Rectal smooth muscle tissue (tissue), 1 donor: ENCODE measurements at regions not wholly inside any gene's neighbourhood (a gene's known extent, or its start where the extent isn't known, plus 50 kb on each side); places are given as distances from the start of the nearest gene placed in this dataset.

Experiments used
- H3K27ac ChIP-seq: one replicate; pipeline ENCODE4 v1.7.0; 2013; ENCODE audit warnings: low read depth, low read length, inconsistent platforms
- H3K27me3 ChIP-seq: one replicate; pipeline ENCODE4 v1.7.0; 2013; ENCODE audit warnings: low read length; ENCODE audit not compliant: control insufficient read depth, insufficient read depth
- H3K36me3 ChIP-seq: one replicate; pipeline ENCODE4 v1.7.0; 2013; ENCODE audit warnings: low read length; ENCODE audit not compliant: control insufficient read depth, insufficient read depth
- H3K4me1 ChIP-seq: one replicate; pipeline ENCODE4 v1.7.0; 2013; ENCODE audit warnings: low read length; ENCODE audit not compliant: control insufficient read depth, insufficient read depth
- H3K4me3 ChIP-seq: one replicate; pipeline ENCODE4 v1.7.0; 2013; ENCODE audit warnings: low read length
- H3K9ac ChIP-seq: one replicate; pipeline ENCODE4 v1.7.0; 2013; ENCODE audit warnings: low read length

DNA sequence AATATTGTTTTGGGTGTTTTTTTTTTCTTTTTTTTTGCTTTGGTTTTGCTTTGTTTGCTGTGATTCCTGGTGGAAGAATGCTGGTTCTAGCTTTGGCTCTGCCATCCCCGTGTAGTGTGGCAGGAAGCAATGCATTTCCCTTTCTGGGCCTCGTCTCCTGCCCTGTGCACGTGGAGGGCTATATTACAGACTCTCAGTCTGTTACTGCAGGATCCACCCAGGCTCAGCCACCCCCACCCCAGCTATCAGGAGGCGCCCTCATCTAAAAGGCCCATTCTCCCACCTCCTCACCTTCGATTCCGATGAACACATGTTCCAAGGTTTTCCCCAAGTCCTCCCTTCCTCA lies 152.3 kb downstream of the TFCP2L1 start:
- Histone ChIP-seq H3K36me3 (no peaks in the 10 kb centered on the region), H3K4me1 (no peaks in the 10 kb centered on the region), H3K27me3 (no peaks in the 10 kb centered on the region), H3K9ac (no peak overlapping the region), H3K27ac (no peak overlapping the region), H3K4me3 (no peak overlapping the region)

DNA sequence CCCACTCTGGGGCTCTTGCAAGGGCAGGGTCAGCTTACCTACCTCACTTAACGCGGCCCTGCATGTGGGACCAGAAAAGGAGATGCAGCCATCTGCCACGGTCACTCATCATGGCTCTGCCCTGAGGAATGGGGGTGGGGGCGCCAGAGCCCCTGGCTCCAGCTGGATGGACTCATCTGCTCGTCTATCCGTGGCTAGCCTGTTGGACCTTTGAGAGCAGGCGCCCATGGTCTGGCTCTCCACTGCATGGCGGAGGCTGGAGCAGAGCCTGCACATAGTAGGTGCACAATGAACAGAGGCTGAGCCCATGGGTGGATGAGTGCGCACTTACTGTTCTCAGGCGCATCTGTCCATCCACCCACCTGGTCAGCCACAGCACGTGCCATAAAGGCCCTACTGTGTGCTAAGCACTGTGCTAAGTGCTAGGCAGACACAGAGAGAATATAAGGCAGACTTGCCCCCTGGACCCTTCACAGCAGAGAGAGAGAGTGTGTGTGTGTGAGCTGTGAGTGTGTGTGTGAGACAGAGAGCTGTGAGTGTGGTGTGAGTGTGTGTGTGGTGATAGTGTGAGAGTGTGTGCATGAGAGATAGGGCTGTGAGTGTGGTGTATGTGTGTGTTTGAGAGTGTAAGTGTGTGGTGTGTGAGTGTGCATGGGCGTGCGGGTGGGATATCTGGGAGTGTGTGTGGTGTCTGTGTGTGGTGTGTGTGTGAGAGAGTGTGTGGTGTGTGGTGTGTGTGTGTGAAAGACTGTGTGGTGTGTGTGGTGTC lies 151.3 kb downstream of the TFCP2L1 start:
- H3K36me3 ChIP-seq = no peaks in the 10 kb centered on the region
- H3K27me3 ChIP-seq = no peaks in the 10 kb centered on the region
- H3K4me1 ChIP-seq = no peaks in the 10 kb centered on the region
- H3K9ac ChIP-seq = no peak overlapping the region
- H3K27ac ChIP-seq = no peak overlapping the region
- H3K4me3 ChIP-seq = no peak overlapping the region

DNA sequence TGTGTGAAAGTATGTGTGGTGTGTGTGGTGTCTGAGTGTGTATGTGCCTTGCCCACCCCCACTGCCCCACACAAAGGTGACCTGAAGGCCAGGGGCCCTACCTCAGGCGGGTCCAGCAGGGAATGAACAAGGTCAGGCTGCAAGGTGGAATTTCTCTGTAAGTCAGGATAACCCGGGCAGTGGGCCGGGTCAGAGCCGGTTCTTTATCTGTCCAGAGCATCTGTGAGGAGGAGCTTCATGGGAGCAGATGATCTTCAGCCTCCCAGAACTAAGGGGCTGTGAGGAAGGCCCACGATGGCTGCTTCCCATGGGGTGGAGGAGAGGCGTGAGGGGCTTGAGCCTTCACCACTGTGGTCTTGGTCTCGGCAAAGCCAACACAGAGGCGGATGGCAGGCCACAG lies 150.3 kb downstream of the TFCP2L1 start:
- Histone ChIP-seq H3K4me3 (no peak overlapping the region), H3K36me3 (no peaks in the 10 kb centered on the region), H3K4me1 (no peaks in the 10 kb centered on the region), H3K27ac (no peak overlapping the region), H3K27me3 (no peaks in the 10 kb centered on the region), H3K9ac (no peak overlapping the region)

DNA sequence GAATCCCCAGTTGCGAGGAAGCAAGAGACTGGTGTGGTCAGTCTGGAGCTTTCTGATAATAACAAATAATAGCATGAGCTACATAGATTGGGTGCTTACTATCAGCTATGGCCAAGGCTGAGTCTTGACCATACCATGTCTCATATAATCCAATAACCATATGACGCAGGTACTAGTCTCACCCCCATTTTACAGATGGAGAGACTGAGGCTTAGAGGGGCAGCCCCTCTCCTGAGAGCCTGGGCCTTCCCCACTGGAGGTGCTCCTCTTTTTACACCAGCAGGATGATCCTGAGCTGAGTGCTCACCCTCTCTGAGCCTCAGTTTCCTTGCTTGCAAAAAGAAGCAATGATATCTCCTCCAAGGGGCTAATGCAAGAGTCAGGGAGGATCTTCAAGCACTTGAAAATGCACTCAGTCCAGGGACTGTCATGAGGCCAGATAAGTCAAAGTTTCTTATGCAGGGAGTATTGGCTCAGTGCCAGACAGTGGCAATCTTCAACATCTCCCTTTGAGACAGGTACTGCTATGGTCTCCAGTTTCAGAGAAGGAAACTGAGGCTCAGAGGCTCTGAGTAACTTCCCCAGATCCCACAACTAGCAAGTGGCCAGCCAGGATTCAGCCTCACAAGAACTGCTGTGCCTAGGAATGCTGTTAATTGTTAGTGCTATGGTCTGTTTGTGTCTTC lies 149.7 kb downstream of the TFCP2L1 start:
- Histone ChIP-seq H3K4me3 (no peak overlapping the region), H3K36me3 (no peaks in the 10 kb centered on the region), H3K9ac (no peak overlapping the region), H3K4me1 (no peaks in the 10 kb centered on the region), H3K27ac (no peak overlapping the region), H3K27me3 (no peaks in the 10 kb centered on the region)

DNA sequence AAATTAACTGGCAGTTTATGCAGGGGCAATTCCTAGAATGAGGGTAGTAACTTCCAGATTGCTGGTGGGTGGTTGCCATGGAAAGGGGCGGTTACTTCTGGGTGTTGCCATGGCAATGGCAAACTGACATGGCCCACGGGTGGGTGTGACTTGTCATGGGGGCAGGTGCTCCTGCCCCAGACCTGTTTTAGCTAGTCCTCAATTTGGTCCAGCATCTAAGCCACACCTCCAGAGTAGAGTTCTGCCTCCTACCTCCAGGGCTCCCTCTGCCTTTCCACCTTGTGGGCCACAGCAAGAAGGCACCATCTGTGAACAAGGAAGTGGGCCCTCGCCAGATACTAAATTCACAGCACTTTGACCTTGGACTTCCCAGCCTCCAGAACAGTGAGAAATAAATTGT lies 148.7 kb downstream of the TFCP2L1 start:
- no peaks in the 10 kb centered on the region for H3K27me3 ChIP-seq
- H3K4me3 ChIP-seq = no peak overlapping the region
- no peaks in the 10 kb centered on the region for H3K36me3 ChIP-seq
- no peak overlapping the region for H3K27ac ChIP-seq
- no peak overlapping the region for H3K9ac ChIP-seq
- no peaks in the 10 kb centered on the region for H3K4me1 ChIP-seq

DNA sequence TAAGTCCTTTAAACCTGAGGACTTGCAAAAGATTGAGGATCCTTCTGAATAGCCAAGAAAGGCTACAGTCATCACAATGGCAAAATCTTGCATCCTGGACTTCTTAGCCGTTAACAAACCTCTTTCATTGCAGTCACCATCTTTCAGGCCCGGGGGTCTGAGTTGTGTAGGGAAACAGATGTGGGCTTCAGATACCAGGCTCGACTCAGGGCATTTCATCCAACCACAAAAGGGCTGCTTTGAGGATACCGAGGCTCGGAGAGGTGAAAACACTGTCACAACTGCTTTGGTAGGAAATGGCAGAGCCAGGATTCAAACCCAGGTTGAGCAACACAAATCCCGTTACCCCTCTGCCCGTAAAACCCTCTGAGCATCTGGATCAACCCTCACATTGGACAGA lies 147.4 kb downstream of the TFCP2L1 start:
- H3K36me3 ChIP-seq = no peaks in the 10 kb centered on the region
- no peak overlapping the region for H3K4me3 ChIP-seq
- no peak overlapping the region for H3K9ac ChIP-seq
- no peak overlapping the region for H3K27ac ChIP-seq
- H3K27me3 ChIP-seq = no peaks in the 10 kb centered on the region
- no peaks in the 10 kb centered on the region for H3K4me1 ChIP-seq

DNA sequence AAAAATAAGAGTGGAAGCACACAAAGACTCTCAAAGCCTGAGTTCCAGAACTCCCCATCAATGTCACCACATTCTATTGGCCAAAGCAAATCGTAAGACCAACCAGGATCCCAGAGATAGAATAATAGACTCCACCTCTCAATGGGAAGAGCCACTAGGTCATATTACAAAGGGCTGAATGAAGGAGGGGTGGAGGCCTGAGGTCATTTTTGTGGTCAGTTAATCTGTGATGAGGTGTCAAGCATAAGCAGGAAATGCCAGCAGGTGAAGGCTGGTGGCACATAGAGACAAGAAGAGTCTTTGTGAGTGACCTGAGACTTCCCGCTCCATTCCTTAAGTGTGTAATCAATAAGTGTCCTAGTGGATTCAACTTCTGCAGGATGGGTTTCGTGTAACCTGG lies 144.3 kb downstream of the TFCP2L1 start:
- Histone ChIP-seq H3K27ac (no peak overlapping the region), H3K36me3 (no peaks in the 10 kb centered on the region), H3K9ac (no peak overlapping the region), H3K27me3 (no peaks in the 10 kb centered on the region), H3K4me1 (no peaks in the 10 kb centered on the region), H3K4me3 (no peak overlapping the region)

DNA sequence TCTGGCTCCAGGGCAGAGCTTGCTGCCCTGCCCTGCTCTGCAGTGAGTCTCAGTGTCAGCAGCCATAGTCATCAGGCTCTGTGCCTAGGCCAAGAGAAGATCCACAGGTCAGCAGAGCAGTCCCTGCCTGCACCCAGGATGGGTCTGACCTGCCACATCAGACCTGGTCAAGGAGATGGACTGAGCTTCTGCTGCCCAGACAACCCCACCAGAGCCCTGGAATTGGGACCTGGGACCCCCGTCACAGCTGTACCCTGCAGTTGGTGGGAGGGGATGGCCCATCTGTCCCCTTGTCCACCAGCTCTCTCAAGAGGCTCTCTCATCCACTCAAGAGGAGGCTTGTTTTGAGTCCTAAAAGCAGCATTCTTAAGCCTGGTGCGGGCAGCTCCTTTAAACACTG lies 142.6 kb downstream of the TFCP2L1 start:
- no peak overlapping the region for H3K27ac ChIP-seq
- H3K36me3 ChIP-seq = no peaks in the 10 kb centered on the region
- no peaks in the 10 kb centered on the region for H3K4me1 ChIP-seq
- no peak overlapping the region for H3K4me3 ChIP-seq
- H3K27me3 ChIP-seq = no peaks in the 10 kb centered on the region
- H3K9ac ChIP-seq = no peak overlapping the region

DNA sequence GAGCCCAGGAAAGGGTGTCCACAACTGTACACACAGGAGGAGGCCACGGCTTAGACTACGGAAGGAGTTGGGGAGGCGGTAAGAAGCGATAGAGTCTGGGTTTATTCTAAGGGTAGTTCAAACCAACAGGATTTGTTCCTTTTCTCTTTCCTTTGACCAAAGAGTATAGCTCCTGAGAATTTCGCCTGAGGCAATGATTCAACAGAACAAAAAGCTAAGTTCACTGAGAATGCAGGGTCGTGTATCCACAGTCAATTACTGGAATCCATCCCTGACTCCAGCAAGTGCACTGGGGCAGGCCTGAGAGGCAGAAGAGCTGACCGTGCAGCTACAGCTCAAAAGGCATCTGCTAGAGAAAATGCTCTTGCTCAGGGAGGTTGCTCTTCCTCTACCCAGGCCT lies 140.9 kb downstream of the TFCP2L1 start:
- H3K9ac ChIP-seq = no peak overlapping the region
- H3K4me1 ChIP-seq = no peaks in the 10 kb centered on the region
- H3K27ac ChIP-seq = no peak overlapping the region
- no peaks in the 10 kb centered on the region for H3K36me3 ChIP-seq
- no peak overlapping the region for H3K4me3 ChIP-seq
- H3K27me3 ChIP-seq = no peaks in the 10 kb centered on the region

DNA sequence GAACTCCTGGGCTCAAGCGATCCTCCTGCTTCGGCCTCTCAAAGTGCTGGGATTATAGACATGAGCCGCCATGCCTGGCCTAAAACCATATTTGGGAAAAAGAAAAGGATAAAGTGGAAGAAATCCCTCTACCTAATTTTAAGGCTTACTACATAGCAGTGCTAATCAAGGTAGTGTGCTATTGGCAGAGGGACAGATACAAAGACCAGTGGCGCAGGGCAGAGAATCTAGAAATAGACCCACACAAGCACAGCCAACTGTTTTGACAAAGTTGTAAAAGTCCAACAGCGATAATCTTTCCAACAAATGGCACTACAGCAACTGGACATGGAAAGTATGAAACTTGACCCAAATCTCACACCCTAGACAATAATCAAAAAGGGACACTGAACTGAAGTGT lies 138.4 kb downstream of the TFCP2L1 start:
- no peak overlapping the region for H3K9ac ChIP-seq
- no peaks in the 10 kb centered on the region for H3K36me3 ChIP-seq
- no peaks in the 10 kb centered on the region for H3K4me1 ChIP-seq
- H3K27ac ChIP-seq = no peak overlapping the region
- H3K27me3 ChIP-seq = no peaks in the 10 kb centered on the region
- no peak overlapping the region for H3K4me3 ChIP-seq

DNA sequence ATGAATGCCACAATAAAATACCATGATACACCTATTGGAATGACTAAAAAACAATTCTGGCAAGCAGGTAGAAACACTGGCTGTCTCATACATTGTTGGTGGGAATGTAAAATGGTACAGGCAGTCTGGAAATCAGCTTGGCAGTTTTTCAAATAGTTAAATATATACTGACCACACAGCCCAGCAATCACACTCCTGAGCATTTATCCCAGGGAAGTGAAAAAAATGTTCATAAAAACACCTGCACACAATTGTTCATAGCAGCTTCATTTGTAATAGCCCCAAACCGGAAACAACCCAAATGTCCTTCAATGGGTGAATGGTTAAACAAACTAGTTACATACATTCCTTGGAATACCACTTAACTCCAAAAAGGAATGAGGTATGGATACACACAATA lies 137.2 kb downstream of the TFCP2L1 start:
- H3K4me3 ChIP-seq = no peak overlapping the region
- no peak overlapping the region for H3K27ac ChIP-seq
- H3K4me1 ChIP-seq = no peaks in the 10 kb centered on the region
- H3K9ac ChIP-seq = no peak overlapping the region
- H3K27me3 ChIP-seq = no peaks in the 10 kb centered on the region
- no peaks in the 10 kb centered on the region for H3K36me3 ChIP-seq

DNA sequence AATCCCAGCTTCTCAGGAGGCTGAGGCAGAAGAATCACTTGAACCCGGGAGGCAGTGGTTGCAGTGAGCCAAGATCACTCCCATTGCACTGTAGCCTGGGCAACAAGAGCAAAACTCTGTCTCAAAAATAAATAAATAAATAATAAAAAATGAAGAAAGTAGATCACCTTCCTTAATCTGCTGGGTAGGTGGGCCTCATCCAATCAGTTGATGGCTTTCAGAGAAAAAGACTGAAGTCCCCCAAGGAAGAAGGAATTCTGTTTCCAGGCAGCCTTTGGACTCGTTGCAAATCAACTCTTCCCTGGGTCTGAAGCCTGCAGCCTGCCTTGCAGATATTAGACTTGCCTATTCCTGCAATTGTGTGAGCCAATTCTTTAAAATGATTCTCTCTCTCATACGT lies 136.5 kb downstream of the TFCP2L1 start:
- no peak overlapping the region for H3K9ac ChIP-seq
- H3K36me3 ChIP-seq = no peaks in the 10 kb centered on the region
- no peak overlapping the region for H3K27ac ChIP-seq
- H3K4me3 ChIP-seq = no peak overlapping the region
- no peaks in the 10 kb centered on the region for H3K4me1 ChIP-seq
- no peaks in the 10 kb centered on the region for H3K27me3 ChIP-seq

DNA sequence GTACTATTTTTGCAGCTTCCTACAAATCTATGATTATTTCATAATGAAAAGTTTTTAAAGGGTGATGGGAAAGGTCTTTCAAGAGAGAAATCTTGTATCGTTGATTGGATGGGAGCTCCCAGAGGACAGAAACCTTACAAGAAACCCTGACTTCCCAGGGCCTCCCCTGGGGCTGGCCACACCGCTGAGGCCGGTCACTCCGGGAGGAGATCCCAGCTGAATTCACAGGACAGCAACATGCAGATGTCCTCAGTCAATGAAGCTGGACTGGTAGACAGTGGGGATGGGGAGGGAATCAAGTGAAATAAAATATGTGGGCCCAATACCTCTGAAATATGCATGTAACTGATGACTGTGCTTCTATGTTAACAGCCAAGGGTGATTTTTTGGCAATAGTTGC lies 135.6 kb downstream of the TFCP2L1 start:
- H3K4me1 ChIP-seq = no peaks in the 10 kb centered on the region
- H3K27me3 ChIP-seq = no peaks in the 10 kb centered on the region
- no peak overlapping the region for H3K4me3 ChIP-seq
- H3K27ac ChIP-seq = no peak overlapping the region
- no peaks in the 10 kb centered on the region for H3K36me3 ChIP-seq
- no peak overlapping the region for H3K9ac ChIP-seq
